ENCODE measurements at regions not wholly inside any gene's neighbourhood (a gene's known extent, or its start where the extent isn't known, plus 50 kb on each side); places are given as distances from the start of the nearest gene placed in this dataset.

GRCh38 chr6:163647624-163648023 is 233.1 kb downstream of the QKI start:
- TF ChIP-seq CEBPB (IDR thresholded peaks at IDR 0.05) = no peak
- TF ChIP-seq EP300 (IDR thresholded peaks at IDR 0.05; ENCODE audit: borderline replicate concordance) = no peak
